ENCODE measurements at regions not wholly inside any gene's neighbourhood (a gene's known extent, or its start where the extent isn't known, plus 50 kb on each side); places are given as distances from the start of the nearest gene placed in this dataset.

DNA sequence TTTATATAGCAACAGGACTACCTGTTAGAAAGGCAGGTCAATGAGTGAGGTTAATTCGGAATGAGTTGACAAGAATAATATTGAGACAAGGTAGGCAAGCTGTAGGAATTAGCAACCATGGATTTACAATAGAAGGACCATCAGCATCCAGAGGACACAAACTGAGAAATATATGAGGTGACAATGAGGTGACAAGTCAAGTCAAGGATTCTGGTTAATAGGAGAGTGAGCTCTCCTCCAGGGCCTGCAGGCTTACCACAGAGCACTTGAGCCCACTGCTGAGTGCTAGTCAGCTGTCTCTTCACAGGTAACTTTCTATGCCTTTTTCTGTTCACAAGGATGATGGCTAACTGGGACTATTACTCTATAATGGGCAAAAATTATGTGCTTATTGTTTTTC, 227.2 kb downstream of the MRPS30 start:
- DNase-seq = no peak
- Mint-ChIP-seq H3K36me3 (ENCODE audit: low read depth) (no peaks in the 10 kb centered on the region), H3K4me1 (ENCODE audit: low read depth) (no peaks in the 10 kb centered on the region), H3K9me3 (no peaks in the 10 kb centered on the region), H3K27me3 (no peaks in the 10 kb centered on the region), H3K27ac (no peak overlapping the region), H3K4me3 (no peak overlapping the region)
- ChIA-PET POLR2A (no interaction called here), CTCF (no interaction called here)
- intact Hi-C loops (cut with DNase I, micrococcal nuclease) = no loop called here
- Histone ChIP-seq H3K4me3 (ENCODE audit: low read length) (no peak overlapping the region), H3K27me3 (ENCODE audit: control insufficient read depth in 1 of 2, insufficient read depth in 2 of 2, low read length in 2 of 2) (no peaks in the 10 kb centered on the region), H3K9me3 (ENCODE audit: control insufficient read depth in 1 of 2, insufficient read depth in 1 of 2, low read length in 2 of 2) (no peaks in the 10 kb centered on the region), H3K27ac (ENCODE audit: low read depth in 1 of 2, low read length in 2 of 2) (no peak overlapping the region), H3K4me1 (ENCODE audit: insufficient read depth, low read length) (no peaks in the 10 kb centered on the region), H3K36me3 (ENCODE audit: insufficient read depth, low read length) (no peaks in the 10 kb centered on the region)
- ATAC-seq (ENCODE audit: poor library complexity) = no peak
- TF ChIP-seq, protein P1, sequence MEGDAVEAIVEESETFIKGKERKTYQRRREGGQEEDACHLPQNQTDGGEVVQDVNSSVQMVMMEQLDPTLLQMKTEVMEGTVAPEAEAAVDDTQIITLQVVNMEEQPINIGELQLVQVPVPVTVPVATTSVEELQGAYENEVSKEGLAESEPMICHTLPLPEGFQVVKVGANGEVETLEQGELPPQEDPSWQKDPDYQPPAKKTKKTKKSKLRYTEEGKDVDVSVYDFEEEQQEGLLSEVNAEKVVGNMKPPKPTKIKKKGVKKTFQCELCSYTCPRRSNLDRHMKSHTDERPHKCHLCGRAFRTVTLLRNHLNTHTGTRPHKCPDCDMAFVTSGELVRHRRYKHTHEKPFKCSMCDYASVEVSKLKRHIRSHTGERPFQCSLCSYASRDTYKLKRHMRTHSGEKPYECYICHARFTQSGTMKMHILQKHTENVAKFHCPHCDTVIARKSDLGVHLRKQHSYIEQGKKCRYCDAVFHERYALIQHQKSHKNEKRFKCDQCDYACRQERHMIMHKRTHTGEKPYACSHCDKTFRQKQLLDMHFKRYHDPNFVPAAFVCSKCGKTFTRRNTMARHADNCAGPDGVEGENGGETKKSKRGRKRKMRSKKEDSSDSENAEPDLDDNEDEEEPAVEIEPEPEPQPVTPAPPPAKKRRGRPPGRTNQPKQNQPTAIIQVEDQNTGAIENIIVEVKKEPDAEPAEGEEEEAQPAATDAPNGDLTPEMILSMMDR (IDR thresholded peaks at IDR 0.05) = no peak

DNA sequence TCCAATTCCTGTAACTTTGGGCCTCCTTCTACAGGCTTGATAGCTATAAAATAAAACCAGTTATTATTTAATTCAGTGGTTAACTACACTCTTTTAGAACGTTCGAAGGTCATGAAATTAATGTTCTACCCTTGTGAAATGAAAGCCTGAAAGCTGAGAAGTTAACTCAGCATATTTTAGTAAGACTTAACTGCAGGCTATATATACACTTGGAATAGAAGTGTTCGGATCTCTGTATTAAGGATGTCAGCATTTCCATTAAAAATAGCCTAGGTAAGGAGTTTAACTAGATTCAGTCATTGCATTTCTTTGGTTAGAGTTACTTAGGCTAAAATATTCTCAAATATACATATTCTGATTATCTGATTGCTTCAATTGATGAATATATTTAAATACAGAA, 229.2 kb downstream of the MRPS30 start:
- no peaks in the 10 kb centered on the region for H3K4me1 Mint-ChIP-seq (ENCODE audit: low read depth)
- POLR2A ChIA-PET = no interaction called here
- no peaks in the 10 kb centered on the region for H3K4me1 ChIP-seq (ENCODE audit: insufficient read depth, low read length)
- no peaks in the 10 kb centered on the region for H3K9me3 ChIP-seq (ENCODE audit: control insufficient read depth in 1 of 2, insufficient read depth in 1 of 2, low read length in 2 of 2)
- H3K36me3 Mint-ChIP-seq (ENCODE audit: low read depth) = no peaks in the 10 kb centered on the region
- no peaks in the 10 kb centered on the region for H3K9me3 Mint-ChIP-seq
- H3K36me3 ChIP-seq (ENCODE audit: insufficient read depth, low read length) = no peaks in the 10 kb centered on the region
- H3K27me3 ChIP-seq (ENCODE audit: control insufficient read depth in 1 of 2, insufficient read depth in 2 of 2, low read length in 2 of 2) = no peaks in the 10 kb centered on the region
- no peak for DNase-seq
- ATAC-seq (ENCODE audit: poor library complexity) = no peak
- TF ChIP-seq, protein P1 (IDR thresholded peaks at IDR 0.05) = no peak
- no peak overlapping the region for H3K4me3 Mint-ChIP-seq
- intact Hi-C loops (cut with DNase I, micrococcal nuclease) = no loop called here
- H3K27ac Mint-ChIP-seq = no peak overlapping the region
- H3K27me3 Mint-ChIP-seq = no peaks in the 10 kb centered on the region
- no peak overlapping the region for H3K4me3 ChIP-seq (ENCODE audit: low read length)
- H3K27ac ChIP-seq (ENCODE audit: low read depth in 1 of 2, low read length in 2 of 2) = no peak overlapping the region
- CTCF ChIA-PET = interaction anchor here (0.8 kb wide), 1 partner anchor 30 kb away, joined by 3 read pairs; no protein-coding TSS in a partner anchor

DNA sequence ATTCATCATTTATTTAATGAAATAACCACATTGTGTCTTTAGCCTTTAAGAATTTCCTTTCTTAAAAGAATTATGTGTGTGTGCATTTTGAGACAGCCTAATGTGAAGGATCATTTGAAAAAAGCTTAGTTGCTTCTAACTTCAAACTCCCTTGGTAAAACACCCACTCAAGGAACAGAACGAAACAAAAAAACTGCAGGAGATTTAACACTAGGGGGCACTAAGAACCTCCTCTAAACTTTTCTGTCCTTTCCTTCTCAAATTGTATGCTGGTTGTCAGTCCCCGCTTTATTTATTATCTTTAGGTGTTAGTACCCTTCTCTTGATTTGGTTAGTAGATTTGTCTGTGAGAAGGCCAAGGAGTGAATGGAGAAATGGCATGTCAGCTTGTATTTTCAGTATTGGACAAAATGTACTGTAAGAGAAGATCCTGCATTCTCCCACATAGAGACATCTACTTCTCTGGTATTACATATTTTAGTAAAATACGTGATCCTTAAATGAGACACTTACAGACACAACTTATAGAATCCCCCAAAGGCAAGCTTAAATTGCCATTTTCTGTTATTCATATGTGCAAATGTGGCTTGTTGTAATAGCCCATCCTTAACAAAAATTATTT, 229.7 kb downstream of the MRPS30 start:
- ChIA-PET CTCF (no interaction called here), POLR2A (no interaction called here)
- H3K27ac Mint-ChIP-seq = no peak overlapping the region
- Histone ChIP-seq H3K27me3 (ENCODE audit: control insufficient read depth in 1 of 2, insufficient read depth in 2 of 2, low read length in 2 of 2) (no peaks in the 10 kb centered on the region), H3K4me1 (ENCODE audit: insufficient read depth, low read length) (no peaks in the 10 kb centered on the region), H3K36me3 (ENCODE audit: insufficient read depth, low read length) (no peaks in the 10 kb centered on the region), H3K4me3 (ENCODE audit: low read length) (no peak overlapping the region), H3K9me3 (ENCODE audit: control insufficient read depth in 1 of 2, insufficient read depth in 1 of 2, low read length in 2 of 2) (no peaks in the 10 kb centered on the region), H3K27ac (ENCODE audit: low read depth in 1 of 2, low read length in 2 of 2) (no peak overlapping the region)
- no peak for ATAC-seq (ENCODE audit: poor library complexity)
- H3K27me3 Mint-ChIP-seq = no peaks in the 10 kb centered on the region
- DNase-seq = no peak
- no peaks in the 10 kb centered on the region for H3K36me3 Mint-ChIP-seq (ENCODE audit: low read depth)
- H3K4me1 Mint-ChIP-seq (ENCODE audit: low read depth) = no peaks in the 10 kb centered on the region
- TF ChIP-seq, protein P1 (IDR thresholded peaks at IDR 0.05) = no peak
- H3K4me3 Mint-ChIP-seq = no peak overlapping the region
- intact Hi-C loops (cut with DNase I, micrococcal nuclease) = no loop called here
- H3K9me3 Mint-ChIP-seq = no peaks in the 10 kb centered on the region
